H9 (cell line): ENCODE measurements at regions not wholly inside any gene's neighbourhood (a gene's known extent, or its start where the extent isn't known, plus 50 kb on each side); places are given as distances from the start of the nearest gene placed in this dataset.

Experiments
- DNase-seq: peaks from one replicate; pipeline ENCODE4 v3.0.0-alpha.2; 2017
- H2AFZ ChIP-seq: one replicate; pipeline ENCODE4 v1.6.1; 2013; ENCODE audit warnings: mild to moderate bottlenecking, low read length, control low read depth, moderate library complexity
- H2AK5ac ChIP-seq: 2 replicates; pipeline ENCODE4 v1.6.1; 2013; ENCODE audit warnings: low read length, control low read depth, mixed read lengths; ENCODE audit not compliant: insufficient read length
- H2BK120ac ChIP-seq: one replicate; pipeline ENCODE4 v1.6.1; 2013; ENCODE audit warnings: low read depth, mild to moderate bottlenecking, low read length, control low read depth, inconsistent platforms; ENCODE audit not compliant: poor library complexity, severe bottlenecking
- H2BK12ac ChIP-seq: 2 replicates; pipeline ENCODE4 v1.6.1; 2013; ENCODE audit warnings: low read length, control low read depth, mixed read lengths, low read depth; ENCODE audit not compliant: insufficient read length
- H2BK15ac ChIP-seq: 2 replicates; pipeline ENCODE4 v1.6.1; 2013; ENCODE audit warnings: low read depth, low read length, control low read depth
- H2BK20ac ChIP-seq: one replicate; pipeline ENCODE4 v1.6.1; 2013; ENCODE audit warnings: low read depth, mild to moderate bottlenecking, low read length, control low read depth, inconsistent platforms; ENCODE audit not compliant: poor library complexity, severe bottlenecking
- H2BK5ac ChIP-seq: 2 replicates; pipeline ENCODE4 v1.6.1; 2013; ENCODE audit warnings: low read length, control low read depth, mixed read lengths; ENCODE audit not compliant: insufficient read length
- H3K14ac ChIP-seq: 2 replicates; pipeline ENCODE4 v1.6.1; 2013; ENCODE audit warnings: low read length, control low read depth; ENCODE audit not compliant: insufficient read depth
- H3K18ac ChIP-seq: 2 replicates; pipeline ENCODE4 v1.6.1; 2013; ENCODE audit warnings: low read depth, mild to moderate bottlenecking, mixed read lengths, low read length, control low read depth; ENCODE audit not compliant: insufficient read length
- H3K23ac ChIP-seq: 2 replicates; pipeline ENCODE4 v1.6.1; 2013; ENCODE audit warnings: low read length, control low read depth, mixed read lengths, low read depth; ENCODE audit not compliant: insufficient read length
- H3K23me2 ChIP-seq: 2 replicates; pipeline ENCODE4 v1.6.1; 2013; ENCODE audit warnings: low read depth, mild to moderate bottlenecking, mixed read lengths, low read length, control low read depth; ENCODE audit not compliant: insufficient read length, poor library complexity, severe bottlenecking
- H3K27ac ChIP-seq: 2 replicates; pipeline ENCODE4 v1.5.1; 2013; ENCODE audit warnings: low read length, control low read depth, mixed read lengths, low read depth; ENCODE audit not compliant: insufficient read length
- H3K27me3 ChIP-seq: 2 replicates; pipeline ENCODE4 v1.6.1; 2013; ENCODE audit warnings: low read length, control low read depth, inconsistent platforms; ENCODE audit not compliant: insufficient read depth
- H3K4ac ChIP-seq: 2 replicates; pipeline ENCODE4 v1.6.1; 2013; ENCODE audit warnings: low read depth, mild to moderate bottlenecking, control low read depth, inconsistent platforms, low read length, moderate library complexity
- H3K4me1 ChIP-seq: 2 replicates; pipeline ENCODE4 v1.6.1; 2013; ENCODE audit warnings: low read length, control low read depth, inconsistent platforms; ENCODE audit not compliant: insufficient read depth
- H3K4me2 ChIP-seq: 2 replicates; pipeline ENCODE4 v1.6.1; 2013; ENCODE audit warnings: low read length, control low read depth, mixed read lengths; ENCODE audit not compliant: insufficient read length, insufficient read depth
- H3K56ac ChIP-seq: 2 replicates; pipeline ENCODE4 v1.6.1; 2013; ENCODE audit warnings: low read depth, mild to moderate bottlenecking, mixed read lengths, low read length, control low read depth; ENCODE audit not compliant: insufficient read length
- H3K79me1 ChIP-seq: 2 replicates; pipeline ENCODE4 v1.6.1; 2013; ENCODE audit warnings: low read depth, mild to moderate bottlenecking, moderate library complexity, low read length, control low read depth, inconsistent platforms; ENCODE audit not compliant: insufficient read depth, poor library complexity, severe bottlenecking
- H3K79me2 ChIP-seq: 2 replicates; pipeline ENCODE4 v1.6.1; 2013; ENCODE audit warnings: low read length, control low read depth, inconsistent platforms; ENCODE audit not compliant: insufficient read depth
- H3K9ac ChIP-seq: 2 replicates; pipeline ENCODE4 v1.6.1; 2013; ENCODE audit warnings: low read length, control low read depth, mixed read lengths; ENCODE audit not compliant: insufficient read length; ENCODE audit errors: extremely low read depth
- H3K9me3 ChIP-seq: one replicate; pipeline ENCODE4 v1.6.1; 2013; ENCODE audit warnings: low read depth, low read length, inconsistent platforms; ENCODE audit not compliant: control insufficient read depth
- H3T11ph ChIP-seq: one replicate; pipeline ENCODE4 v1.6.1; 2013; ENCODE audit warnings: mild to moderate bottlenecking, low read length, control low read depth, inconsistent platforms
- H4K20me1 ChIP-seq: one replicate; pipeline ENCODE4 v1.6.1; 2013; ENCODE audit not compliant: control insufficient read depth, insufficient read length, insufficient read depth
- H4K5ac ChIP-seq: 2 replicates; pipeline ENCODE4 v1.6.1; 2013; ENCODE audit warnings: low read depth, mild to moderate bottlenecking, mixed read lengths, low read length, control low read depth; ENCODE audit not compliant: insufficient read length
- H4K8ac ChIP-seq: replicated peaks from 2 replicates; pipeline ENCODE4 v1.6.1; 2013; ENCODE audit warnings: low read length, control low read depth, mixed read lengths, low read depth; ENCODE audit not compliant: insufficient read length
- H4K91ac ChIP-seq: 2 replicates; pipeline ENCODE4 v1.6.1; 2013; ENCODE audit warnings: low read depth, mild to moderate bottlenecking, moderate library complexity, mixed read lengths, low read length, control low read depth; ENCODE audit not compliant: insufficient read length
- H3K27ac Mint-ChIP-seq, 3 experiments: 2 replicates in 2 of 3; 3 replicates in 1 of 3; pipeline ENCODE4 v1.8.0; 2020 to 2021; ENCODE audit warnings: mixed read lengths in 3 of 3, mild to moderate bottlenecking in 1 of 3, moderate library complexity in 1 of 3
- H3K27me3 Mint-ChIP-seq: 2 replicates; pipeline ENCODE4 v1.8.0; 2021; ENCODE audit warnings: low read depth, mild to moderate bottlenecking, moderate library complexity, mixed read lengths
- H3K36me3 Mint-ChIP-seq, 3 experiments: 2 replicates in 2 of 3; 3 replicates in 1 of 3; pipeline ENCODE4 v1.8.0; 2020 to 2021; ENCODE audit warnings: low read depth in 3 of 3, mixed read lengths in 3 of 3; ENCODE audit not compliant: insufficient read depth in 1 of 3
- H3K4me1 Mint-ChIP-seq, 2 experiments: 2 replicates each; pipeline ENCODE4 v1.8.0; 2020; ENCODE audit warnings: mixed read lengths in 2 of 2
- H3K4me3 Mint-ChIP-seq, 2 experiments: 2 replicates in 1 of 2; 3 replicates in 1 of 2; pipeline ENCODE4 v1.8.0; 2020 to 2021; ENCODE audit warnings: mild to moderate bottlenecking in 2 of 2, mixed read lengths in 2 of 2, moderate library complexity in 1 of 2
- H3K9me3 Mint-ChIP-seq, 2 experiments: 2 replicates in 1 of 2; 3 replicates in 1 of 2; pipeline ENCODE4 v1.8.0; 2020; ENCODE audit warnings: mild to moderate bottlenecking in 2 of 2, mixed read lengths in 2 of 2, moderate library complexity in 1 of 2
- CTCF ChIP-seq: fragments of 200-600 bp; sonication (generic); conservative IDR thresholded peaks from 3 replicates; pipeline ENCODE4 v1.8.0; 2021; ENCODE audit warnings: antibody characterized with exemption, mild to moderate bottlenecking
- WGBS: extraction: QIAGEN DNeasy Blood & Tissue Kit; methylation state at CpG from one replicate; pipeline ENCODE4 v1.1.7; 2013; ENCODE audit warnings: missing lambda C conversion rate, low lambda C conversion rate, mixed read lengths; ENCODE audit not compliant: insufficient read length; ENCODE audit errors: extremely low coverage; 5-methylcytosine and 5-hydroxymethylcytosine counted together

GRCh38 chr5:166401391-166401790 lies 1890.1 kb upstream of the WWC1 start:
- Histone ChIP-seq H3K9me3 (no peaks in the 10 kb centered on the region), H3K27me3 (no peaks in the 10 kb centered on the region), H3K4me2 (no peak overlapping the region), H3K14ac (no peak overlapping the region), H3K4ac (no peak overlapping the region), H2BK120ac (no peak overlapping the region), H2BK15ac (no peak overlapping the region), H2BK12ac (no peak overlapping the region), H4K8ac (no peak overlapping the region), H3T11ph (no peak overlapping the region), H4K5ac (no peak overlapping the region), H3K9ac (no peak overlapping the region), H3K27ac (no peak overlapping the region), H4K20me1 (no peaks in the 10 kb centered on the region), H3K4me1 (no peaks in the 10 kb centered on the region; the same call in 1 of the 2 replicates), H3K79me1 (no peaks in the 10 kb centered on the region), H2AK5ac (no peak overlapping the region), H2BK20ac (no peak overlapping the region), H3K79me2 (no peaks in the 10 kb centered on the region), H3K18ac (no peak overlapping the region), H2AFZ (no peak overlapping the region), H4K91ac (no peak overlapping the region), H3K23me2 (no peaks in the 10 kb centered on the region), H3K23ac (no peak overlapping the region), H3K56ac (no peak overlapping the region), H2BK5ac (no peak overlapping the region)
- TF ChIP-seq CTCF = no peak
- Mint-ChIP-seq H3K27me3 (no peaks in the 10 kb centered on the region), H3K27ac (no peak overlapping the region), H3K36me3 (peaks cover 0 to under 1% (median 0%) of the 10 kb centered on the region in 3 experiments; a peak in 1 of 7 replicates), H3K9me3 (no peaks in the 10 kb centered on the region), H3K4me1 (peaks cover 3% of the 10 kb centered on the region in 2 experiments; a peak in 3 of 4 replicates), H3K4me3 (no peak overlapping the region)
- no peak for DNase-seq
- WGBS = no CpG with 5 or more reads among the region's 4 CpGs
